ENCODE measurements at regions not wholly inside any gene's neighbourhood (a gene's known extent, or its start where the extent isn't known, plus 50 kb on each side); places are given as distances from the start of the nearest gene placed in this dataset.

DNA sequence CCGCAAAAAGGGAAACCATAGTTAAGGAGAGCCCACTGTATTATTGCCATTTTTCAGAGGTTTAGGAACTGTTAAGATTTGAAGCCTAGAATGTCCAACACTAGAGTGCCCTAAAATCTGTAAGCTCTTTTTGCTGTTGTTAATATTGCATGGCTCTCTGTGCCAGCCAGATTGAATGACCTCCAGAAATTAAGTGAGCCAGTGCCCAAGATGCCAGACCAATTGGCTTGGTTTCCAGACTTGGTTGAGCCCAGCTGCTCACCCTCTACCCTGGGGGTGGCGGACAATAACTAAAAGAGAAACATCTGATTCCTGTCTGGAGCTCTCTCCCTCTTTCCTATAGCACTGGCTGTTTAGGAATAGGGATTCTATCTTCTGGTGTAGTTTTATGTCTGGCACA lies 340.1 kb downstream of the PHF14 start:
- TF ChIP-seq, protein P1, sequence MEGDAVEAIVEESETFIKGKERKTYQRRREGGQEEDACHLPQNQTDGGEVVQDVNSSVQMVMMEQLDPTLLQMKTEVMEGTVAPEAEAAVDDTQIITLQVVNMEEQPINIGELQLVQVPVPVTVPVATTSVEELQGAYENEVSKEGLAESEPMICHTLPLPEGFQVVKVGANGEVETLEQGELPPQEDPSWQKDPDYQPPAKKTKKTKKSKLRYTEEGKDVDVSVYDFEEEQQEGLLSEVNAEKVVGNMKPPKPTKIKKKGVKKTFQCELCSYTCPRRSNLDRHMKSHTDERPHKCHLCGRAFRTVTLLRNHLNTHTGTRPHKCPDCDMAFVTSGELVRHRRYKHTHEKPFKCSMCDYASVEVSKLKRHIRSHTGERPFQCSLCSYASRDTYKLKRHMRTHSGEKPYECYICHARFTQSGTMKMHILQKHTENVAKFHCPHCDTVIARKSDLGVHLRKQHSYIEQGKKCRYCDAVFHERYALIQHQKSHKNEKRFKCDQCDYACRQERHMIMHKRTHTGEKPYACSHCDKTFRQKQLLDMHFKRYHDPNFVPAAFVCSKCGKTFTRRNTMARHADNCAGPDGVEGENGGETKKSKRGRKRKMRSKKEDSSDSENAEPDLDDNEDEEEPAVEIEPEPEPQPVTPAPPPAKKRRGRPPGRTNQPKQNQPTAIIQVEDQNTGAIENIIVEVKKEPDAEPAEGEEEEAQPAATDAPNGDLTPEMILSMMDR (IDR thresholded peaks at IDR 0.05): no peak
- TF ChIP-seq POLR2AphosphoS5 (IDR thresholded peaks at IDR 0.05): no peak
